CD4-positive, alpha-beta T cell treated with Interleukin-4 for 1 hour (primary cell): ENCODE measurements at regions not wholly inside any gene's neighbourhood (a gene's known extent, or its start where the extent isn't known, plus 50 kb on each side); places are given as distances from the start of the nearest gene placed in this dataset.

ENCODE experiments used
- DNase-seq, 2 donors: peaks; one replicate each; pipeline ENCODE4 v3.0.0-alpha.2; 2020 to 2022

DNA sequence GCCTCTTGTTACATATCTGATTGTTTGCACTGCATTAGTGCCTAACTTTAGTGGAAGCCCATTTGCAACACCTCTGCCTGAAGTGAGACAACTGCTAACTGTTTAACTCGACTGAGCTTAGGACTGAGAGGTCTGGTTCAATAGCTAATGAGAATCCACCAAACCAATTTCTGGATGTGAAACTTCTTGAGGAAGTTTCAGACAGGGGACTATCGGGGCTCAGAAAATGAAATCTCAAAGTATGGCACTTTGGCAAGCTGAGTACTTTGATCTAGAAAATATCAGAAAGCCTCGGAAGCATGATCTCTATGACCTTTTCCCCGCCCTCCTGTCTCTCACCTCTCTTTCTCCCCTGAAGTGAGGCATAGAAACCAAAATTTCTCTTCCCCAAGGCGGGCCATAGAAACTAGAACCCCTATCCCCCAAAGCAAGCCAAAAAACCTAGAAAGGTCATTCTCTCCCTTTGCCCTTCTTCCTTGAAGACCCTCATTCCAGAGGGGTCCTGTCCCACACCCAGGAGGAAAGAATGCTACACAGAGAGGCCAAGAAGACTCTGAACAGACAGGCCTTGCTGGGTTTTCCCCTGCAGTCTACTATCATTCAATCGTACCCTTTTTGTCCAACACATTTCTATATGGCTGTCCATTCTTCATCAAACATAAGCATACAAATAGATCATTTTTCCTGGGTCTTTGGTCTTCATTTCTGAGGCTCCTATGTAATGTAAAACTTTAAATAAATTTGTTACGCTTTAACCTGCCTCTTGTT lies 69.6 kb upstream of the CREB1 start:
- no peak for DNase-seq

DNA sequence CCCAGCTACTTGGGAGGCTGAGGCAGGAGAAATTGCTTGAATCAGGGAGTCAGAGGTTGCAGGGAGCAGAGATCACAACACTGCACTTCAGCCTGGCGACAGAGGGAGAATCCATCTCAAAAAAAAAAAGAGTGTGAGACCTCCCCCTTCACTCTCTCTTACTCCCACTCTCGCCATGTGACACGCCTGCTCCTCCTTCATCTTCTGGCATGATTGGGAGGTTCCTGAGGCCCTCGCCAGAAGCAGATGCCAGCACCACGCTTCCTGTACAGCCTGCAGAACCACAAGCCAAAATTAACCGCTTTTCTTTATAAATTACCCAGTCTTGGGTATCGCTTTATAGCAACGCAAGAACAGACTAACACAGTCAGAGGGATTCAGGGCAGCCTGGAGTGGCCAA lies 66.3 kb upstream of the CREB1 start:
- DNase-seq, result no peak

DNA sequence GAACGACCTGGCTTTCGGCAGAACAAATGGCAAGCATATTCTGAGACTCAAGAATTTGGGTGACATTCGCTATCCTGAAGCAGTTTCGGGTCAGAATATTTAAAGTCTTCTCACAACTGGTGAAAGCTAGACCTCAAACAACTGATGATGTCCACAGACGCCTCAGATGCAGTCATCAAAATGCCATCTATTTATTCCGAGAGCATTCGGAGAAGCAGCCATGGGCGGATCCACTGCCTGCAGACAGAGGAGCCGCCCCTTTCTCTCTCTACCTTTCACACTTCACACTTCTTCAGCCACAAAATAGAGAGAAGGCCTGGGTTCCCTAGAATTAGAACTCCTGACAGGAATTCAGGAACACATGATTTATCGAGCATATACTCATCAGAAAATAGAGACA lies 65.8 kb upstream of the CREB1 start:
- DNase-seq, result no peak

DNA sequence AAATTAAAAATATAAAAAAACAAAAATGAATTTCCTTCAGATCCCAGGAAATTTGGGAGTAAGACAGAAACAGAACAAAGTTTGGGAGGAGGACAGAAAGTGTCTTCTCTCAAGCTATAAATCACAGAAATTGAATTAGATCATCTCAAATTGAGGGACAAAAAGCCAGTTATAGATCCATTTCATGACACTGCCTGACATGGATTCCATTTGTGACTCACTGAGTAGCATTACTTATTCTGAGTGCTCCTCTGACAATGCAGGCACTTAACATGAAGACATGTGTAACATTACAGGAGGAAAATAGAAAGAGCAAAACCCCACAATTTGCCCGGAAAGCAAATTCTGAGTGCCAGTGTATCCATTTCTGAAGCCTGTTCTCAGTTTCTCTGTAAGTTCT lies 63.9 kb upstream of the CREB1 start:
- no peak for DNase-seq

DNA sequence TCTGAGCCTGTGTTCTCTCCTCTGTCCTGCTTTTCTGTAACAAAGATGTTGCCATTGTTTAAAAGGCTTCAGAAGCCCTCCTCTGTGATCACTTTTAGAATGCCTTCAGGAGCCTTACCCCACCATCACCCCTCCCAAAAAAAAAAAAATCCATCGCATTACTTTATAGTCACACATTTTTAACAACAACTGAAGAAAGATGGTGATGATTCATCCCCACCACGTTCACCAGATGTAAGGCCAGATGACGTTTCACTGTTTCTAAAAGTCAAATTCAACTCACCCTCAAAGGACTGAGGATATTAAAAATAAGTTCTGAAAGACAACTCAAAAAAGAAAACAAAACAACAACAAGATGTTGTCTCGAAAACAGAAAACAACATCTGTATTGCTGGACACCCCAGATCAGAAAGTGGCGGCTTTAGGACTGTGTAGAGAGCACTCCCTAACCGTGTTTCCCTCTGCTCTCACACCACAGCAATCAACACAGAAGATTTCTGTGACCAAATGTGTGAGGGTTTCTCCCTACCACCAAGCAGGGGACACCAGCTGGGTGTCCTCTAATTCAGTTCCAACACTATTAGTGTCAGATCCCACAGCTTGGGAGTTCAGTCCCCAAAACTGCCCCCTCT lies 61.9 kb upstream of the CREB1 start:
- no peak for DNase-seq

DNA sequence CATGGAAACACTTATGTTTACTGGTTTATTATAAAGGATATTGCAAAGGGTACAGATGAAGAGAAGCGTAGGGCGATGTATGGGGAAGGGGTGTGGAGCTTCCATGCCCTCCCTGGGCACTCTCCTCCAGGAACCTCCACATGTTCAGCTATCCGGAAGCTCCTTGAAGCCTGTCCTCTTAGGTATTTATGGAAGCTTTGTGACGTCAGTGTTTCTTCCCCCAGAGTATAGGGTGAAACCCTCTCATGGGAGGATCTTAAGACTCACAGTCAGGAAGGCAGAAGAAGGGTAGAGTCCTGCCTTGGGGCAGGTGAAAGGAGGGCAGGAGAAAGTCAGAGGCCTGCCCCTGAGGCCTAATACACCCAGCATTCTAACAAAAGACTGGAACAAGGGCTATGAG lies 61.3 kb upstream of the CREB1 start:
- no peak for DNase-seq

DNA sequence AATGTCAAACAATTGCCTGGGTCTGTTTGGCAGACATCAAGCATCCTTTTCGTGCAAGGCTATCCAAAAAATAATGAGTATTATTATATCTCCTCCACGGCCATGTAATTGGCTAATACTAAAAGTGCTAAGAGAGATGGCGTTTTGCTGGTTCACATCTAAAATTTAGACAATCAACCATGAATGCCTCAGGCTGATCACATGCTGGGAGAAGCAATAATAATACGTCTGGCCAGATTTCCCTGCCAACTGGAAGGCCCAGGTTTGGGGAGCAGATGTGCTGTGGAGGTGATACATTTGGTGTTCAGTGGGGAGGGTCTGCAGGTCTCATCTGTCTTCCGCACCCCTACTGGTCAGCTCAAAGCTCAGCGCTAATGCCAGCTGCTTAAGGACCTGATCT lies 60.3 kb upstream of the CREB1 start:
- DNase-seq, result no peak

DNA sequence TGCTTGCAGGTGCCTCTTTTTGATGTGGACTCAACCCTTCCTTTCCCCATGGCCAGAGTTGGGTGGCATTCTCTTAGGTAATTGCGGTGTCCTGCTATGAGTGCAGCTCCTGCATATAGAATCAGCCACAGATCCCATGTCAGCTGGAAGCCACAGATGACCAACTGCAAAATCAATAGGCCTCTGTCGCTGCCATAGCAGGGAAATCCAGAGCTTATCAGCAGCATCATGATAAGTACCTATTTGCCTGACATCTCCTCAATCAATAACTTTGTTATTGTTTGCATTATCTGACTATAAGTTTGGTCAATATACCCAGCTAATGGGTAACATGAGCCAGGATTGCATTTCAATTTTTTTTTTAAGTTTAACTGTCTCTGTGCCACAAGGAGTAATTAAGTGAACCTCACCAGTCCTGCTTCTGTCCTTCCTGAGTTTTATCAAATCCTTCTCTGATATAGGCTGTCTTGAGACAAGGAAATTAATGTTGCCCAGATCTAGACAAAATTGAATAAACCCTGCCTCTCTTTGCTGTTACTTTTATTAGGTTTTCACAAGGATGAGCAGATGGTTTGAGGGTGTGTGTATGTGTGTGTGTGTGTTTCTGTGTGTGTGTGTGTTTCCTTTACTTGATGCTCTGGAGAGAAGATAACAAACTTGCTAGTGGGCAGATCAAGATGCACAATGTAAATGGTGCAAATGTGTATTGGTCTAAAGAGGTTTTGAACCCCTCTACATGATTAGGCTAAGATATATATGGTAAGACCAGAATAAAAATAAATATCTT lies 59.6 kb upstream of the CREB1 start:
- DNase-seq, result no peak

DNA sequence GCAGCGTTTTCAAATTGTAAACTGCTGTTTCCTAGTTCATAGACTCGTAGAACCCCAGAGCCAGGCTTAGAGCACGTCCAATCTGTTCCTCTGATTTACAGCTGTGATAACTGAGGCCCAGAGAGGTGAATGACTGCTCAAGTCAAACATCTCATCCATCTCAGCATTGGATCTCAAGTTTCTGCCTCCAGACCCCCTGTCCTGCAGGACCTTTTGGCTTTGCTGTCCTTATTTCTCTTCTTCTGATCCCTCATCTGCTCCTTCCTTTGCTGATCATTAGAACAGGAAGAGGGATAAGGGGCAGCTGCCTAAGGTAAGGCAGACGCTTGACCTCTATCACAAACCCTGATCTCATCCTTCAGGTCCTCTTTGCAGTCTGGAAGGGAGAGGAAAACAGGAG lies 58.5 kb upstream of the CREB1 start:
- DNase-seq, result no peak

DNA sequence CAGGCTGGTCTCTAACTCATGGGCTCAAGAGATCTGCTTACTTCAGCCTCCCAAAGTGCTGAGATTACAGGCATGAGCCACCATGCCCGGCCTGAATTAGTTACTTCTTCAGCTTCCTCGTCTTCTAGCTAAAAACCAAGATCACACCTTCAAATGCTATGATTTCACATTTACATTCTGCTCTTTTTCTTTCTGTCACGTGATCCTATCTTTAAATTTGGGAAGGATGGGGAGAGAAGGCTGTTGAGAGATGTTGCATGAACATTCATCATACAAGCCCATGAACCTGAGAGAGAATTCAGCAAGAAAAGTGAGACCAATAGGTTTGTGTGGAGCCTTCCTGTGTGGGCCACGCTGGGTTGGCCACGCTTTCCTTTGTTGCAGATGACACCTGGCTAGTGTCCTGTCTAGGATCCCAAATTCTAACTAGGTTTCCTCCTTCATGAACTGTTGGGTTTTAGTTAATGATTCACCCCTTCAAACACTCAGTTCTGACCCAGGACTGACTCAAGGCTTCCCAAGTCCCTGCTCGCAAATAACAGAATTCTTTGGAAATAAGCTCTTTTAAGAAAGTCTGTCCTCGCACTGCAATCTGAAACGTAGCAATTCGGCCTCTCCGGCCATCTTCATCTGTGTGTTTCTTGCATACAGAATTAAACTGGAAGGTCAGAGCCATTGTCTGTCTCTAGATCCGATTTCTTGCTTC lies 57.3 kb upstream of the CREB1 start:
- no peak for DNase-seq

DNA sequence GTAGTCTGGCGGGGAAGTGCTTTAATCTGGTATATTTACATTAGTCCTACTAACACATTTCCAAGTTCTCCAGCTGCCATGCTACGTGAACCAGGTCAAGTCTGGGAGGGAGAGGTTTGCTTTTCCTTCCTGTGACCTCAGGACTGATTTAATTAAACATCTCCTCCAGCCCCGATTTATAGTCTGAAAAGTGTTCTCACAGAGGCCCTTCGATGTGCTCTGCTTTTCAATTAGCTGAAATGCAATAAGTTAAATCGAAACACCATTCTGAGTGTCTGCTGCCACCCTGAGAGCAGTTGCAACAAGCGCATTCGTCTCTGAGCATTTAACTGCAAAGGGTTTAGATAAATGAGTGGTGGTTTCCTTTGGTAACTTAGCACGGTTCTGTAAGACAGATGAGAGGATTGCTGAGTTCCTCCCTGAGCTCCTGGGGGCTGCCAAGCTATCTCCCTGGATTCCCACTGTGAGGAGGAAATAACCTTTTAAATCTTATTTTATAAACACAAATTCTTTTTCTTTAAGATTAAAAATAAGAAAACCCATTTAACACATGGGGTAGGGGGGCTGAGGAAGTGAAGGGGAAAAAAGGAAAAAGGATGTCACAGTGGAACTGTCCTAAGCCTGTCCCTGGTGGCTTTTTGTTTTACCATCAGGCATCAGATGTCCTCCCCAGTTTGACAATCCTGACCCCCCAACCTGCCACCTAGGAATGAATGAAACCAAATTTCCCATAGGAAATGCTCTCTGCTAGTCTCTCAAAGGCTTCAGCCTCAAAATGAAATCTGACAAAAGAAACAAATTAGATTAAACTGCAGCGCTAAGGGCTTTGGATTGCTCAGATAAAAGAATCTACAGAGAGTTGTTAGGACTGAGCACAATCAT lies 56.5 kb upstream of the CREB1 start:
- peak; percentile 34 to 41 for DNase-seq

DNA sequence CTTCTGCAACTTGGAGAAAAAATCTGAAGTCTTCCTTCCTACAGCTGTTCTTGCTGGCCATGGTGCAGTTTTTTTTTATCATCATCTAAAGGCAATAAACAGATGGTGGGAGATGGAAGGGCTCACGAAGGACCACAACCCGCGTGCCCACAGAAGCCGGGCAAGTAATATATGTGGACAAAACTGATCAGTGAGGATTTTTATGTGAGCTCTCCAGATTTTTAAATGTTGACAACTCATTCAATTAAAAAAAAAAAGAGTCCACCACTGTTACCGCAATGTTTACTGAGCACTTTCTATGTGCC lies 55.9 kb upstream of the CREB1 start:
- DNase-seq, result no peak

DNA sequence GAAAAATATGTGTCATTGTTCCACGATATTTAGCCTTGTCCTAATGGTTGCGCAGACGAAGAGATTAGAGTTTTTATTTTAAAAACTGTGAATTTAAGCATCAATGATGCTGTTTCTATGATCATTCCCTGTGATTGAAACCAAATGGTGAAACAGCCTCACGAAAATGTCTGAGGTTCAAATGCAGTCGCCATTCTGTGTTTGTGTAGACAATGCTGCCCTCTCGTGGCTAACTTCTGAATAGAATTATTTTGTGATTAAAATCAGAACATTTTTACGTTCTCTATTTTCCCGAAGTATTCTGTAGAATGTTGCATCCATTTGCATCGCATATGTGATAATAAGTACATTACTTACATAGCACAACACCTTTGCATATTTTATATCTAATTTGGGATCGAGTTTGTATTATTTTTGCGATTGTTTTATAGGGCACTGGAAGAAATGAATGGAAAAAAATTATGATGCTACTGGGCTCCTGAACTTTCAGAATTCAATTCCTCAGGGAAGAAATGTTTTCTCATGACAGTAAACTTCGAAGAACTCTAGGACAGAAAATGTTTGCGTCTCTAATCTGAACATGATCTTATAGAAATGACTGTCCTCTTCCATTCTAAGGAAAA lies 54.8 kb upstream of the CREB1 start:
- peak; percentile 30 to 68 for DNase-seq

DNA sequence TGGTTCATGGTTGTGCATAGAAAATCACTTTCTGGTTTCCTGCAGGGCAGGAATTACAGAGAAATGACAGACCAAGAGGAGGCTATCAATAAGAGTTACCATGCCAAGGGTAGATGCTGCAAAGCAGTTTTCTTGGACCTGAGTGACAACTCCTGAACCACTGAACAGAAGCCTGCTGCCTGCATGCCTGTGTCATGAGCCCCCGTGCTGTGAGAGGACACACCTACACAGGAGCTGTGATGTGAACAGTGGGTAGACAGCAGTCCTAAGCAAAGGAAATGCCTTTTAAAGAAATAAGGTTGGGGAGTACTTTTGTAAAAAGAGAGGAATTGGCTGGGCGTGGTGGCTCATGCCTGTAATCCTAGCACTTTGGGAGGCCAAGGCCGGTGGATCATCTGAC lies 54.2 kb upstream of the CREB1 start:
- no peak for DNase-seq

DNA sequence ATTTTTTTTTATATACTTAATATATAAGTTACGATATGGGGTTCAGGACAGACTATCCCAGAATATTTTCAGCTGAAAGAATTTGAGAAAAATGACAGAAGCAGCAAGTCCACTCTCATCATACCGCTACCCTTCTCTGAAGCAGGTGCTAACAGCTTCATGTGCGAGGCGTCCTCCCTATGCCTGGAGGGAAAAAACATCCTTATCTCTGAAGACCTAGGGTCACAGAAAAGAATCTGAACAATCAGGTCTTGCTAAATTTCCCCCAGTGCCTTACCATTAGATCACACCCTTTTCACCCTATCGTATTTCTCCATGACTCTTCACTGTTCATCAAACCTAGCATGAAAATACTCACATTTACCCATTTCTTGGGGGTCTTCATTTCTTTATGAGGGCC lies 51.9 kb upstream of the CREB1 start:
- DNase-seq, result no peak

DNA sequence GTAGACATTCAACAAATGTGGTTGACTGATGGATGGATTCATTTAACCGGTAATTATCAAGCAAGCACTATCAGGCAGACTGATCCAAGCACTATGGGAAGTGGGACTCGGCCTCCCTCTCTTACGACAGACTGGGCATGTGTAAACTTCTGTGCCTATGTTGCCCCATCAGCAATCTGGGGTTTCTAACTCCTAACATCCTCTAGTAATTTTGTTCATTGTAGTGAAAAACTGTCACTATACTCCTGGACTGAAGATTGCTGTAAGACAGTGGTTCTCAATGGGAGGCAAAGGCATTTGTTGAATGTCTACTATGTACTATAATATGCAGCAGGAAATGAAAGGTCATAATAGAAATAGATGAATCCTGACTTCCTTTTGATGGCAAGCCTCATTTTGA lies 51.2 kb upstream of the CREB1 start:
- no peak for DNase-seq

DNA sequence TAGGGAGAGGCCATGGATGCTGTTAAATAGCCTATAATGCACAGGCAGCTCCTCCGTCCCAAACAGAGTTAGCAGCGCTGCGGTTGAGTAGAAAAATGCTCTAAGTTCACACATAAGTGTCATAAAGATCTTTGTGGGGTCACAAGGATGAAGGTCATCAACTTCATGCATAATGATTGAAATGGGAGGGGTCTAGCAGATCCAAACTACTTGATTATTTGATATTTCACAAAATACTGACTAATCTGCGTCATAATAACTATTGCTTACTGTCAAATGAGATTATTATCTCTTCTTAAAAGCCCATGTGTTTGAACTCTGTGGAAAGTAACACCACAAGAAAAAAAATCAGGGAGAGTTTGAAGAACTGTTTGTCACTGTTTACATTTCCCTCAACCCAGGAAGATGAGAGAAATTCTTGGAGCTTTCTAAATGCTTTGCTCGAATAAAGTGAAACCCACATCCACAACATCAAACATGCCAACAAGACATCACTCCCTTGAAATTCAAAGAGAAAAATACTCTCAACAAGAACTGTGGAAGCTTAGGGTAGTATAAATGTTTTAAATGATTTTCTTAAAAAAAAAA lies 50.5 kb upstream of the CREB1 start:
- DNase-seq, result no peak
